GM19099 (cell line): ENCODE measurements at regions not wholly inside any gene's neighbourhood (a gene's known extent, or its start where the extent isn't known, plus 50 kb on each side); places are given as distances from the start of the nearest gene placed in this dataset.

ENCODE experiments used
- POLR2A ChIP-seq: IDR thresholded peaks from 3 replicates; pipeline ENCODE4 v1.6.1; 2011; ENCODE audit warnings: low read depth; ENCODE audit not compliant: insufficient read length; ENCODE audit errors: extremely low read depth

DNA sequence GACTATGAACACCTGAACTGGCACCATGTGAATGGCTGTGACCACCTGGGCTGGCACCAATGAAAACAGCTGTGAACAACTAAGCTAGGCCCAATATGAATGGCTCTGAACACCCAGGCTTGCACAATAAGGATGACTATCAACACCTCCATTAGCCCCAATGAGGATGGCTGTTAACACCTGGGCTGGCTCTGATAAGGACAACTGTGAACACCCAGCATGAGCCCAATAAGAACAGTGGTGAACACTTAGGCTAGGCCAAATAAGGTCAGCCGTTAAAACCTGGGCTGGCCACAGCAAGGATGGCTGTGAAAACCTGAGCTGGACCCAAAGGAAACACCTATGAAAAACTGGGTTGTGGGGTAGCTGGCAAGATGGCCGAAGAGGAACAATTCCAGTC, 1163.1 kb downstream of the UQCRFS1 start:
- no peak for TF ChIP-seq POLR2A

DNA sequence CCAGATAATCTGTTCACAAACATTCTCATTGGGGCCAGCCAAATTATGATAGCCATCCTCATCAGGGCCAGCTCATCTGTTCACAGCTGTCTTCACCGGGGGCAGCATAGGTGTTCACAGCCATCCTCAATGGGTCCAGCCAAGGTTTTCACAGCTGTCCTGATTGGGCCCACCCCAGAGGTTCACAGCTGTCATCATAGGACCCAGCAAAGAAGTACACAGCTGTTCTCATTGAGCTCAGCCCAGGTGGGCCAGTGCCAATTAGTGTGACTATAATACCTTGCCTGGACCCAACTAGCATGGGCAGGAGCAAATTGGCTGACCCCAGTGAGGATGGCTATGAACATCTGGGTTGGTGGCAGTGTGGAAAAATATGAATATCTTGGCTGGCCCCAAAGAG, 1166.0 kb downstream of the UQCRFS1 start:
- no peak for TF ChIP-seq POLR2A

- TF ChIP-seq POLR2A = no peak
These were observed 1167.3 kb downstream of the UQCRFS1 start for GRCh38 chr19:28045621-28046020.

- TF ChIP-seq POLR2A = no peak
These were observed 1168.5 kb downstream of the UQCRFS1 start for GRCh38 chr19:28044477-28044876.

DNA sequence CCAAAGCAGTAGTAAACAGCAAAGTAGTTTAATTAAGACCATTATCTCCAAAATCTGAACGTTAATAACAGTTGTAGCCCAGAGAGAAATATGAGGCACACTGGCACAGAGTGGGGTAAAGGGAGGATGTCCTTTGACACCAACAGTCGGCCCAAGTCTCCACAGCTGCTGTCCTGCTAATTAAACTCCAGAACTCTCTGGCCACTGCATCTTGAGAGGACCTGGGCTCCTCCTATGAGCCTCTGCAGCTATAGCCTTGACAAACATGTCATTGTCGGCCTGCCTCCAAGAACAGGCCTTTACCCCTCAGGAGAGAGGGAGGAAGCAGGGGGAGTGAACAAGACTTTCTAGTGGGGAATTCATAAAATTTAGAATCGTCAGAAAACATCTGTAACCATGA, 1170.4 kb downstream of the UQCRFS1 start:
- TF ChIP-seq POLR2A = no peak

GRCh38 chr19:28039677-28040381, 1173.1 kb downstream of the UQCRFS1 start:
- TF ChIP-seq POLR2A = no peak

- TF ChIP-seq POLR2A = no peak
These were observed 1175.8 kb downstream of the UQCRFS1 start for GRCh38 chr19:28037186-28037585.

- TF ChIP-seq POLR2A = no peak
These were observed 1176.5 kb downstream of the UQCRFS1 start for GRCh38 chr19:28036486-28036885.

GRCh38 chr19:28034936-28035335, 1178.0 kb downstream of the UQCRFS1 start:
- TF ChIP-seq POLR2A = no peak

DNA sequence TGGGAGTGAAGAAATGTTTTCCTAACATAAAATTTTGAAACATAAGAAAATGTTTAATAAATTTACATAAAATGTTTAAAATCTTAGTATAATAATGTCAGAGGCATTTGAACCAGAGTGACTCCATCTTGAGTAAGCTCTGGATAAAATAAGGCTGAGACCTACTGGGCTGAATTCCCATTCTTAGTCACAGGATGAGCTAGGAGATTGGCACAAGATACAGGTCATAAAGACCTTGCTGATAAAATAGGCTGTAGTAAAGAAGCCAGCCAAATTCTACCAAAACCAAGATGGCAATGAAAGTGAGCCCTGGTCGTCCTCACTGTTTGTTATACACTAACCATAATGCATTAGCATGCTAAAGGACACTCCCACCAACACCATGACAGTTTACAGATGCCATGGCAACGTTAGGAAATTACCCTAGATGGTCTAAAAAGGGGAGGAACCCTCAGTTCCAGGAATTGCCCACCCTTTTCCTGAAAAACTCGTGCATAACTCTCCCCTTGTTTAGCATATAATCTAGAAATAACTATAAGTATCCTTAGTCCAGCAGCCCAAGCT, 1184.0 kb downstream of the UQCRFS1 start:
- TF ChIP-seq POLR2A = no peak

DNA sequence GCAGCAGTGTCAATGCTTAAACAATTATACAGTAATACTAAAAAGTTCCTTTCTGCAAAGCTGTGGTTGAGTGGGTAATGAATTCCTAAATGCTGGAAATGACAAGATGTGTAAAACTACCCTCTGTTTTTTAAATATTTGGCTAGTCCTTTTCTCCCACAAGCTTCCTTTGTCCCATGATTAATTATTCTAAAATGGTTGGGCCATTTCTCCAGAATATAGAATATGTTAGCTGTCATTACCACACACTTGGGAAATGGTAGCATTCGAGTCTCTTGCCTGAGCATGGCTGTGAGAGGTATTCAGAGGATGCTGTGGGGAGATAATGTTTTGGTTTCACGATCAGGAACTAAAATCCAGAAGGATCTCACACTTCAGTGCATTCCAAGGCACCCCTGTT, 1185.8 kb downstream of the UQCRFS1 start:
- no peak for TF ChIP-seq POLR2A

- TF ChIP-seq POLR2A = no peak
These were observed 1186.3 kb downstream of the UQCRFS1 start for GRCh38 chr19:28026636-28027035.

DNA sequence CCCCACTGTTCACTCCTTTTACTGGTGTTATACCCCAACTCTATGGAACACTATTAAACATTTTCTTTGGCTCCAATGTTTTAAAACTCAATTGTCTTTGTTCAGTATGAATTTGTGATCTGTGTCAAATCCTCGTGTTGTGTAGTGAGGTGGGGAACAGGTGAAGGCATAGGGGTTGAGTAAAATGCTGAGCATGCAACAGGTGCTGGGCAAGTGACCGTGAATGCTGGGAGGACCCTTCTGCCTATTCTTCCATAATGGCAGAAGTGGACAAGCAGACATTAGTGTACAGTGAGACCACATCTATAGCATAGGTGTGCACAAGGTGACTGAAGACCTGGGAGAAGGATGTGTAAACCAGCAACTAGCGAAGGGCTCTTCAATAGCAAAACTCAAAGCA, 1188.0 kb downstream of the UQCRFS1 start:
- TF ChIP-seq POLR2A = no peak

GRCh38 chr19:28023064-28023463, 1189.9 kb downstream of the UQCRFS1 start:
- no peak for TF ChIP-seq POLR2A

DNA sequence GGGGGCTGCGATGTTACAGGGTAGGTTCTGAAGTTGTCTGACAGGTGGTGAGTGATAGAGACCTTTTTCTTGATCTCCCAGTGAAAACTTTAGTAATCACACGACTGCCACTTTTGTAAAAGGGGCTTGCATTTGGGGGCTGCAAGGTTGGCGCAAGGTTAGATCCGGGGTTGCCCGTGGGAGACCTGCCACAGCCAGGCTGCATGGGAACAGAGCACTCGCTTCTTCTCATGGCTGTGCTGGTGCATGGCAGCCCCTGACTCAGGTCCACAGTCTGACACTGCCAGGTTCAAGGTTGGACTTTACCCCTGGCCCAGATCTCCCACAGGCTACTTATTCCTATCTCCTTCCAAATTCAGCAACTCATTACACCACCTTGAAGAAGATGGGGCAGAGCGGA, 1190.4 kb downstream of the UQCRFS1 start:
- no peak for TF ChIP-seq POLR2A

- TF ChIP-seq POLR2A = no peak
These were observed 1191.4 kb downstream of the UQCRFS1 start for GRCh38 chr19:28021259-28022185.
